ENCODE measurements at regions not wholly inside any gene's neighbourhood (a gene's known extent, or its start where the extent isn't known, plus 50 kb on each side); places are given as distances from the start of the nearest gene placed in this dataset.

DNA sequence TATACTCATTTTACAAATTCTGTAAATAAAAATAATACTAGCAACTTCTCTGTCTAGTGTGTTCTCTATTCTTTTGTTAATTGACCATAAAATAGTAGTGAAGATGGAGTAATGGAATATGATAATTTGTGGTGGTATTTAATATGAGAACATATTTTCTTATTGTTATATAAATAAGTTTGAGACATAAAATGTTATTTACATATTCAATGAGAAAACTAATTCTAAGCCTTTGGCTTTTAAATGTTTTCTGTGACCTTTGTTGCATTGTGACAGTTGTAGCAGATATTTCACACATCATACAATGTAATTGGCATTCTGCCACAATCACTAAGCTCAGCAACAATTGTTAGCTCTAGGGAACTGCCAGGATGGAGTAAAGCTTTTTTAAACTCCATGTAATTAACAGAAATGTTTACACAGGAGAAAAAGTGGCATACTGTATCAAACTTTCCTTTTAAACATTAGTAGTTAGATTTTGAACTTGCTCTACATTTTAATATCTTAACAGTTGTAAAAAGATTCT is 562.1 kb upstream of the PCDH9 start:
- no peaks in the 10 kb centered on the region for H3K27me3 ChIP-seq
- peaks cover 3% of the 10 kb centered on the region for H3K4me1 Mint-ChIP-seq
- H3K27ac Mint-ChIP-seq = no peak overlapping the region
- no peaks in the 10 kb centered on the region for H3K36me3 ChIP-seq
- H3K9ac ChIP-seq = no peak overlapping the region
- H3K4me1 ChIP-seq = no peaks in the 10 kb centered on the region
- H2AFZ ChIP-seq (replicated peaks) = no peak overlapping the region
- H3K9me3 ChIP-seq (ENCODE audit: low read depth) = no peaks in the 10 kb centered on the region
- no peak for TF ChIP-seq EZH2 (IDR thresholded peaks at IDR 0.05)
- no peak for TF ChIP-seq CTCF (IDR thresholded peaks at IDR 0.05)
- no peak for TF ChIP-seq EZH2phosphoT487 (IDR thresholded peaks at IDR 0.05)
- H3K36me3 Mint-ChIP-seq = no peaks in the 10 kb centered on the region
- H3K4me3 ChIP-seq = no peak overlapping the region
- no peak overlapping the region for H3K27ac ChIP-seq
- H3K4me2 ChIP-seq = no peak overlapping the region
- no peaks in the 10 kb centered on the region for H4K20me1 ChIP-seq (ENCODE audit: low read depth)
- H3K4me3 Mint-ChIP-seq = no peak overlapping the region
- DNase-seq (ENCODE audit: low spot score) = no peak
- H3F3A ChIP-seq (ENCODE audit: low read depth) = no peaks in the 10 kb centered on the region
- H3K79me2 ChIP-seq (ENCODE audit: low read depth) = no peaks in the 10 kb centered on the region
- H3K27me3 Mint-ChIP-seq (ENCODE audit: insufficient read depth, low read depth) = no peaks in the 10 kb centered on the region
- H3K9me3 Mint-ChIP-seq = no peaks in the 10 kb centered on the region

DNA sequence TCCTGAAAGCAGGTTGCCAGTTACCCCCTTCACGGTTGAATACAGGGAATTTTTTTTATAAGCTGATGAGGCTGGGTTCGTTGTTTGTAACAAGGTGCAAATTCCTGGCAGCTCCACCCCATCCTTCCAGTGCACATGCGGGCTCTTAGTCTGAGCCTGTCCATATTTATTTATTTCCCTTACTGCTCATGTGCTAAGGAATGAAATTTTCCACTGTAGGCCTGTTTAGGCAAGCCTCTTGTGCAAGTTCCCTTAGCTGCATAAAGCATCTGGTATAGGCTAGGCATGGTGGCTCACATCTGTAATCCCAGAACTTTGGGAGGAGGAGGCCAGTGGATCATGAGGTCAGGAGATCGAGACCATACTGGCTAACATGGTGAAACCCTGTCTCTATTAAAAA is 560.9 kb upstream of the PCDH9 start:
- no peaks in the 10 kb centered on the region for H3K27me3 ChIP-seq
- Mint-ChIP-seq H3K9me3 (no peaks in the 10 kb centered on the region), H3K4me1 (peaks cover 3% of the 10 kb centered on the region), H3K36me3 (no peaks in the 10 kb centered on the region), H3K27me3 (ENCODE audit: insufficient read depth, low read depth) (no peaks in the 10 kb centered on the region), H3K4me3 (no peak overlapping the region), H3K27ac (no peak overlapping the region)
- no peaks in the 10 kb centered on the region for H3K79me2 ChIP-seq (ENCODE audit: low read depth)
- H3K27ac ChIP-seq = no peak overlapping the region
- peak overlapping the region; percentile 2 for H2AFZ ChIP-seq (replicated peaks)
- TF ChIP-seq EZH2 (IDR thresholded peaks at IDR 0.05) (no peak), CTCF (IDR thresholded peaks at IDR 0.05) (no peak), EZH2phosphoT487 (IDR thresholded peaks at IDR 0.05) (no peak)
- no peaks in the 10 kb centered on the region for H3K36me3 ChIP-seq
- DNase-seq (ENCODE audit: low spot score) = no peak
- no peaks in the 10 kb centered on the region for H3K4me1 ChIP-seq
- H3K9me3 ChIP-seq (ENCODE audit: low read depth) = no peaks in the 10 kb centered on the region
- no peak overlapping the region for H3K9ac ChIP-seq
- H3F3A ChIP-seq (ENCODE audit: low read depth) = no peaks in the 10 kb centered on the region
- H3K4me3 ChIP-seq = no peak overlapping the region
- no peak overlapping the region for H3K4me2 ChIP-seq
- no peaks in the 10 kb centered on the region for H4K20me1 ChIP-seq (ENCODE audit: low read depth)

DNA sequence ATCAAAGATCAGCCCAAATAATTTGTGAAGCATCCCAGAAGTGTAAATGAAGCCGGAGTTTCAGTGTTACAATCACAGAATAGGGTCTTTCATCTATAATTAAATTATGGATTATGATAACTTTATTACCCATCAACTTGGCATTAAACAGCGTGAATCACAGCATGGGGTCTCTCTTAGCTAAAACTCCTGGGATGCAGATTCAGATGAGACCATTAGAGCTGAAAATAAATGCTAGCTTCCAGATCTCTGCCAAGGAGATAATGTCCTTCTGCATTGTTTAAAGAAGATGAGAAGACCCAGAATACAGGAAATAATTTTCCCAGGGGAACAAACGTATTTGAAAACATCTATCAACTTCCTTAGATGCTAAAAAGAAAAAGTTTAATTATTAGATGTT is 546.0 kb upstream of the PCDH9 start:
- H3K4me2 ChIP-seq = no peak overlapping the region
- Mint-ChIP-seq H3K4me1 (peaks cover 11% of the 10 kb centered on the region), H3K27me3 (ENCODE audit: insufficient read depth, low read depth) (peaks cover under 1% of the 10 kb centered on the region), H3K36me3 (no peaks in the 10 kb centered on the region), H3K4me3 (no peak overlapping the region), H3K9me3 (peaks cover 5% of the 10 kb centered on the region), H3K27ac (no peak overlapping the region)
- H3K9ac ChIP-seq = no peak overlapping the region
- no peaks in the 10 kb centered on the region for H3K36me3 ChIP-seq
- TF ChIP-seq EZH2 (IDR thresholded peaks at IDR 0.05) = no peak
- TF ChIP-seq EZH2phosphoT487 (IDR thresholded peaks at IDR 0.05) = no peak
- TF ChIP-seq CTCF (IDR thresholded peaks at IDR 0.05) = no peak
- H3F3A ChIP-seq (ENCODE audit: low read depth) = no peaks in the 10 kb centered on the region
- H3K4me3 ChIP-seq = no peak overlapping the region
- H3K27ac ChIP-seq = no peak overlapping the region
- no peaks in the 10 kb centered on the region for H3K9me3 ChIP-seq (ENCODE audit: low read depth)
- DNase-seq (ENCODE audit: low spot score) = no peak
- no peaks in the 10 kb centered on the region for H3K27me3 ChIP-seq
- no peaks in the 10 kb centered on the region for H4K20me1 ChIP-seq (ENCODE audit: low read depth)
- no peak overlapping the region for H2AFZ ChIP-seq (replicated peaks)
- no peaks in the 10 kb centered on the region for H3K79me2 ChIP-seq (ENCODE audit: low read depth)
- H3K4me1 ChIP-seq = no peaks in the 10 kb centered on the region

All from neural progenitor cell (in vitro differentiated cells).